A549 (cell line): ENCODE measurements at regions not wholly inside any gene's neighbourhood (a gene's known extent, or its start where the extent isn't known, plus 50 kb on each side); places are given as distances from the start of the nearest gene placed in this dataset.

ENCODE experiments used
- ATAC-seq, 2 experiments: fragments of 200-7000 bp in 1 of 2; fragments of >200 bp in 1 of 2; cut with Nextera tagmentation in 1 of 2; cut with Tn5 transposase in 1 of 2; 3 replicates each; pipeline versions ENCODE4 v1.8.0 to v1.9.1; 2018 to 2020; ENCODE audit warnings: mild to moderate bottlenecking in 1 of 2, moderate library complexity in 1 of 2
- CTCF ChIA-PET: fragments of 300-600 bp; sonication (Branson Sonifier 250); formaldehyde crosslinking; extraction: SDS; loops from one replicate; lab custom pipeline; 2021; ENCODE audit warnings: antibody characterized with exemption, inconsistent platforms; lab: Yijun Ruan, JAX
- POLR2A ChIA-PET: fragments of 350-600 bp; formaldehyde crosslinking; extraction: SDS; loops from one replicate; lab custom pipeline; 2021; ENCODE audit warnings: antibody characterized with exemption, inconsistent platforms; lab: Yijun Ruan, JAX
- DNase-seq, 2 experiments: peaks; one replicate each; pipeline versions ENCODE4 v3.0.0 to v3.0.0-alpha.2; 2011 to 2016; ENCODE audit warnings: low read depth in 1 of 2, low spot score in 1 of 2
- FAIRE-seq: peaks from 2 replicates; lab custom pipeline; 2011; peaks lifted over from hg19 to GRCh38; lab: Jason Lieb, UNC
- H3K27ac ChIP-seq, 2 experiments: fragments of >200 bp; sonication (Bioruptor Twin); formaldehyde crosslinking; 3 replicates each; pipeline ENCODE4 v1.5.1; 2016 to 2017
- H3K4me1 ChIP-seq: fragments of >200 bp; sonication (Bioruptor Twin); formaldehyde crosslinking; 3 replicates; pipeline ENCODE4 v1.6.1; 2016
- H3K4me2 ChIP-seq: fragments of >200 bp; sonication (Bioruptor Twin); formaldehyde crosslinking; 3 replicates; pipeline ENCODE4 v1.6.1; 2016
- H3K4me3 ChIP-seq: fragments of >200 bp; sonication (Bioruptor Twin); formaldehyde crosslinking; 3 replicates; pipeline ENCODE4 v1.5.1; 2016
- H3K9me3 ChIP-seq: fragments of >200 bp; sonication (Bioruptor Twin); formaldehyde crosslinking; 3 replicates; pipeline ENCODE4 v1.6.1; 2016
- ATOH8 ChIP-seq: fragments of 250-450 bp; sonication (Bioruptor Pico); IDR thresholded peaks from 2 replicates; pipeline ENCODE4 v1.5.0; 2020; ENCODE audit warnings: low read depth, mild to moderate bottlenecking, moderate library complexity
- BHLHE40 ChIP-seq: IDR thresholded peaks from 2 replicates; pipeline ENCODE4 v1.6.1; 2012; ENCODE audit warnings: low read depth, low read length, inconsistent platforms
- CHD4 ChIP-seq: fragments of 200-600 bp; sonication (generic); IDR thresholded peaks from 2 replicates; pipeline ENCODE4 v1.6.1; 2016; ENCODE audit warnings: antibody characterized with exemption, mild to moderate bottlenecking, borderline replicate concordance
- ELK1 ChIP-seq: fragments of 150-350 bp; IDR thresholded peaks from 2 replicates; pipeline ENCODE4 v1.6.1; 2014; ENCODE audit warnings: low read depth, mild to moderate bottlenecking, low read length
- FOSB ChIP-seq: fragments of 250-450 bp; sonication (Bioruptor Pico); IDR thresholded peaks from 2 replicates; pipeline ENCODE4 v1.5.0; 2020; ENCODE audit warnings: mild to moderate bottlenecking, moderate library complexity
- FOSL2 ChIP-seq, 2 experiments: fragments of 450-650 bp in 1 of 2; fragments of >200 bp in 1 of 2; sonication (Bioruptor Twin) in 1 of 2; formaldehyde crosslinking; IDR thresholded peaks; 2 replicates each; pipeline versions ENCODE4 v1.5.0 to v1.6.1; 2016 to 2020; ENCODE audit warnings: mild to moderate bottlenecking in 1 of 2, moderate library complexity in 1 of 2
- HEYL ChIP-seq: fragments of 250-450 bp; sonication (Bioruptor Pico); IDR thresholded peaks from 2 replicates; pipeline ENCODE4 v1.8.0; 2021; ENCODE audit warnings: mild to moderate bottlenecking, moderate library complexity
- HMGXB4 ChIP-seq: fragments of 250-450 bp; sonication (Bioruptor Pico); IDR thresholded peaks from 2 replicates; pipeline ENCODE4 v1.5.0; 2021; ENCODE audit warnings: mild to moderate bottlenecking, moderate library complexity, borderline replicate concordance
- HOXA7 ChIP-seq: fragments of 250-450 bp; sonication (Bioruptor Pico); IDR thresholded peaks from 2 replicates; pipeline ENCODE4 v1.5.0; 2020; ENCODE audit warnings: mild to moderate bottlenecking, moderate library complexity
- HOXB13 ChIP-seq: fragments of 250-450 bp; sonication (Bioruptor Pico); IDR thresholded peaks from 2 replicates; pipeline ENCODE4 v1.5.0; 2020; ENCODE audit warnings: low read depth, mild to moderate bottlenecking, moderate library complexity
- MAFK ChIP-seq: fragments of 450-650 bp; IDR thresholded peaks from 2 replicates; pipeline ENCODE4 v1.6.1; 2014; ENCODE audit not compliant: partially characterized antibody
- MAZ ChIP-seq: fragments of 150-350 bp; IDR thresholded peaks from 2 replicates; pipeline ENCODE4 v1.6.1; 2014; ENCODE audit warnings: antibody characterized with exemption, low read depth, low read length, borderline replicate concordance
- NPAS2 ChIP-seq: fragments of 250-450 bp; sonication (Bioruptor Pico); IDR thresholded peaks from 2 replicates; pipeline ENCODE4 v1.8.0; 2022; ENCODE audit warnings: mild to moderate bottlenecking, moderate library complexity, borderline replicate concordance
- POLR2A ChIP-seq: IDR thresholded peaks from 2 replicates; pipeline ENCODE4 v1.6.1; 2012; ENCODE audit warnings: mild to moderate bottlenecking, low read length
- RCOR1 ChIP-seq: fragments of 150-350 bp; IDR thresholded peaks from 2 replicates; pipeline ENCODE4 v1.6.1; 2014; ENCODE audit warnings: antibody characterized with exemption, low read length, low read depth
- RNF2 ChIP-seq: fragments of 200-600 bp; sonication (generic); IDR thresholded peaks from 2 replicates; pipeline ENCODE4 v1.6.1; 2016; ENCODE audit warnings: low read depth, mild to moderate bottlenecking, antibody characterized with exemption, moderate library complexity, borderline replicate concordance
- ZNF302 ChIP-seq: fragments of 250-450 bp; sonication (Bioruptor Pico); IDR thresholded peaks from 2 replicates; pipeline ENCODE4 v1.9.0; 2021; ENCODE audit warnings: inconsistent platforms, mild to moderate bottlenecking, moderate library complexity
- ZSCAN20 ChIP-seq: fragments of 250-450 bp; sonication (Bioruptor Pico); IDR thresholded peaks from 2 replicates; pipeline ENCODE4 v1.8.0; 2022; ENCODE audit warnings: mild to moderate bottlenecking, moderate library complexity
- WGBS: methylation state at CpG from one replicate; pipeline ENCODE4 v1.1.6; 2017; ENCODE audit errors: missing lambda C conversion rate; 5-methylcytosine and 5-hydroxymethylcytosine counted together

GRCh38 chr9:78150312-78150982 lies 85.4 kb upstream of the CEP78 start:
- ChIA-PET POLR2A (no interaction called here), CTCF (interaction anchor here (1.6 kb wide), 1 partner anchor 17 kb away, joined by 3 read pairs; no protein-coding TSS in a partner anchor)
- no peaks in the 10 kb centered on the region for H3K4me1 ChIP-seq
- FAIRE-seq (no peak), DNase-seq (no peak), ATAC-seq (no peak)
- no peak for TF ChIP-seq ELK1
- H3K4me2 ChIP-seq = no peak overlapping the region
- H3K4me3 ChIP-seq = no peak overlapping the region
- WGBS = 75% methylated on average over 25 of the region's 25 CpGs
- no peaks in the 10 kb centered on the region for H3K9me3 ChIP-seq
- no peak overlapping the region for H3K27ac ChIP-seq

GRCh38 chr9:78149702-78150291 lies 86.1 kb upstream of the CEP78 start:
- Histone ChIP-seq H3K27ac (no peak overlapping the region), H3K4me1 (no peaks in the 10 kb centered on the region)
- ATAC-seq = no peak
- ChIA-PET POLR2A (no interaction called here), CTCF (interaction anchor here (1.6 kb wide), 1 partner anchor 16 kb away, joined by 3 read pairs; no protein-coding TSS in a partner anchor)
- TF ChIP-seq RNF2 (no peak), HMGXB4 (CRISPR knock-in tag) (no peak), RCOR1 (no peak), FOSL2 (IDR thresholded peaks at IDR 0.05) (no peak), FOSL2 (CRISPR knock-in tag; IDR thresholded peaks at IDR 0.05) (no peak), NPAS2 (CRISPR knock-in tag) (no peak), MAZ (no peak), ZSCAN20 (CRISPR knock-in tag) (no peak), MAFK (no peak), ATOH8 (no peak), BHLHE40 (no peak), ZNF302 (CRISPR knock-in tag) (no peak), POLR2A (no peak), ELK1 (no peak), FOSB (CRISPR knock-in tag) (no peak), HOXA7 (CRISPR knock-in tag) (no peak), HOXB13 (CRISPR knock-in tag) (no peak), HEYL (CRISPR knock-in tag) (no peak), CHD4 (no peak)
- TF ChIP-seq, all 56 proteins: peak for 0
- Histone ChIP-seq H3K9me3 (no peaks in the 10 kb centered on the region), H3K4me3 (no peak overlapping the region), H3K4me2 (no peak overlapping the region)
- DNase-seq = no peak
- WGBS = 42% methylated on average over 7 of the region's 9 CpGs
- FAIRE-seq = no peak
